ENCODE measurements at regions not wholly inside any gene's neighbourhood (a gene's known extent, or its start where the extent isn't known, plus 50 kb on each side); places are given as distances from the start of the nearest gene placed in this dataset.

DNA sequence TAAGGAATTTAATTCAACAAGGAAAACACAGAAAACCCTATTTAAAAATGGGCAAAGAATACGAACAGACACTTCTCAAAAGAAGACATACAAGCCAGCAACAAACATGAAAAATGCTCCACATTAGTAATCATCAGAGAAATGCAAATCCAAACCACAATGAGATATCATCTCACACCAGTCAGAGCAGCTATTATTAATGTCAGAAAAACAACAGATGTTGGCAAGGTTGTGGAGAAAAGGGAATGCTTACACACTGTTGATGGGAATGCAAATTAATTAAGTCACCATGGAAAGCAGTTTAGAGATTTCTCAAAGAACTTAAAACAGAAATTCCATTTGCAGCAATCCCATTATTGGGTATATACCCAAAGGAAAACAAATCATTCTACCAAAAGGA is 55.2 kb downstream of the GCC1 start:
- DNase-seq: no peak

DNA sequence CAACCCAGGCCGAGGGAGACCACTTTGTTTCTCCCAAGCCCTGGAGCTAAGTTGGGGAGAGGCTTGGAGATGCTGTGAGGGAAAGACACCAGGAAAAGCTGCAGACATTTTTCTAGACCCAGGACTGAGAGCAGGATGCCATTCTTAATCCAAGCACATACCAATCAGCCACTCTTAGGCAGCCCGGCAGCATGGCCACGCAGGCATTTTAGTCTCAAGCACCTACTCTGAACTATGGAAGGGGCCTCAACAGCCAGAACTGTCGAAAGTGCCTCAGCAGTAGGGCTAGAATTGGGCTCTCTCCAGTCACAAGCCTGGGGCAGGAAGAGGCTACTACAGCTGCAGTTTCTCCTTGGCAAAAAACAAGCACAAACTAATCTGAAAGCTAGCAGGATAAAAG is 57.8 kb downstream of the GCC1 start:
- no peak for DNase-seq

GRCh38 chr7:127525866-127526480 is 59.4 kb downstream of the GCC1 start:
- no peak for DNase-seq

DNA sequence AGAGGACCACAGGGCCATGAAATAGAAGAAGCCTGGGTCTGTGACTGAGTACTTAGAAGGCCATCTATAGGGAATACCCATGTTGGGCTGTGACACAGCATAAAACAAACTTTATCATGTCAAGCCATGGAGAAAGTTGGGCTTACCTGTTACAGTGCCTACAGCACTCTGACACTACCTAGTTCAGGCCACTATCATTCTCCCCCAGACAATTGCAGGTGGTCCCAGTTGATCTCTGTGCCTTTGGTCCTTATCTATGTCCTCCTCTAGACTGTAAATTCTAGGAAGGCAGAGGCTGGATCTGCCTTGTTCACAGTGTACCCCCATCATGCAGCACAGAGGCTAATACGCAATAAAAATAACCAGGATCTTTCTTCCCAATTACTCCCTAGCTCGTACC is 69.1 kb downstream of the GCC1 start:
- DNase-seq: no peak

- DNase-seq: no peak
These were observed 70.9 kb downstream of the GCC1 start for GRCh38 chr7:127514499-127514898.

DNA sequence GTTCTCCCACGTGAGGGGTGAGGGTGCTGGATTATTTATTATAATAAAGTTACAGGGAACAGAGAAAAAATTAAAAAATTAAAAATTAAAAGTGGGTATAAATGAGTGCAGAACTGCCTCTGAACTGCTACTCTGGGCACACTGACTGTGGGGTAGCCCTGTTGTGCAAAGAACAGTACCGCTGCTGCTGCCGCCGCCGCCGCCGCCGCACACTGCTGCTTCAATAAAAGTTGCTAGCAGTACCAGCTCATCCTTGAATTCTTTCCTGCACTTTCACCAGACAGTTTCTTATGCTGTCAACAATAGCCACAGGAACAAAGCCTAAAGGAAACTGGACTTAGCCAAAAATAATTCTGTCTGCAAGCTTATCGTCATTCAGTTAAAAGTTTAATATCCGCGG is 72.1 kb downstream of the GCC1 start:
- DNase-seq: no peak

DNA sequence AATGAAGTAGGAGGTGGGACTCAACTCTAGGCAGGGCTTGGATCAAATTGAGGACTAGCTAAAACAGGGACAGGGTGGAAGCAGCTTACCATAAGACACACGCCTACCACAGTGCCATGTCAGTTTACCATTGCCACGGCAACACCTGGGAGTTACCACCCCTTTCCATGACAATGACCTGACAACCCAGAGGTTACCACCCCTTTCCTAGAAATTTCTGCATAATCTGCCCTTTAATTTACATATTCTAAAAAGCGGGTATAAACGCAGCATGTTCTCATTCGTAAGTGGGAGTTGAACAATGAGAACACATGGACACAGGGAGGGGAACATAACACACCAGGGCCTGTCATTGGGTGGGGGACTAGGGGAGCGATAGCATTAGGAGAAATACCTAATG is 72.7 kb downstream of the GCC1 start:
- no peak for DNase-seq

DNA sequence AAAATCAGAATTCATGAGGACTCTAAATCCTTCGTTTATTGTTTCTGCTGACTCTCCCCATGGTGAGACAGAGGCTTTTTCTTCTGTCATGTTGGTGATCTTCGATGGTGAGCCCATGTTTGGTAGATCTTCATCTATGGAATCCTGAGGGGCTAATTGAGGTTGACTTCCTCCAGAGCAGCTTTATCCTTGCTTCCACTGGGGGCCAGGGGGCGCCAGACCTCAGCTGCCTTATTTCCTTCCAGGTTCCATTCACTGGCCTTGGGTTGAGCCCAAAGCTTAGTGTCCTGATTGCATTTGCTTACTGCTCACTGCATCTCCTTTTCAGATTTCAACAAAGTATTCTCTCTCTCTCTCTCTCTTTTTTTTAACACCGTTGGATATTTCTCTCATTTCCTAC is 80.7 kb downstream of the GCC1 start:
- DNase-seq: peak; percentile 4

DNA sequence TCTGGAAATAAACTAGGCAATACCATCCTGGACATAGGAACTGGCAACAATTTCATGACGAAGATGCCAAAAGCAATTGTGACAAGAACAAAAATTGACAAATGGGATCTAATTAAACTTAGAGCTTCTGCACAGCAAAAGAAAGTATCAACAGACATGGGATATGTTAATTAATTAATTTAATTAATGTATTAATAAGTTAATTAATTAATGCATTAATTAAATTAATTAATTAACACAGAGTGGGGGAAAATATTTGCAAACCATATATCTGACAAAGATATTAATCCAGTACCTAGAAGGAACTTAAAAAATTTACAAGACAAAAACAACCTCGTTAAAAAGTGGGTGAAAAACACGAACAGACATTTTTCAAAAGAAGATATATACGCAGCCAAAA is 83.6 kb downstream of the GCC1 start:
- no peak for DNase-seq

- no peak for DNase-seq
These were observed 94.9 kb upstream of the ZNF800 start for GRCh38 chr7:127487381-127487780.

DNA sequence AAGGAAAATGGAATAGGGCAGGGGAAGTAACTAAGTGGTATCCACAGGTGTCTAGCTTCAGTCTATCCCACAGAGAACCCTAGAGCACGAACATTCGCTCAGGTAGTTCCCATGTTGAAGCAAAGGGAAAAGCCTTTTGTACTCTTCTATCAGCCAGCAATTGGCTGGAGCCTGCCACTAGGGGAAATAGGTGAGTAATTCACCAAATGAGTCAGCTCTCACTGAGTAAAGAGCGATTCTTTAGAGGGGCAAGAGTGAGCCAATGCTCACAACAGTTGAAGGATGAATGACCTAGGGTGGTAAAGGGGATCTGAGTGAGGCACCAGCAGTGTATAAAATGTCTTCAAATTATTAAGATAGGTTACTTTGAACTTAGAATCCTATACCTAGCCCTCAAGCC is 94.1 kb upstream of the ZNF800 start:
- no peak for DNase-seq

DNA sequence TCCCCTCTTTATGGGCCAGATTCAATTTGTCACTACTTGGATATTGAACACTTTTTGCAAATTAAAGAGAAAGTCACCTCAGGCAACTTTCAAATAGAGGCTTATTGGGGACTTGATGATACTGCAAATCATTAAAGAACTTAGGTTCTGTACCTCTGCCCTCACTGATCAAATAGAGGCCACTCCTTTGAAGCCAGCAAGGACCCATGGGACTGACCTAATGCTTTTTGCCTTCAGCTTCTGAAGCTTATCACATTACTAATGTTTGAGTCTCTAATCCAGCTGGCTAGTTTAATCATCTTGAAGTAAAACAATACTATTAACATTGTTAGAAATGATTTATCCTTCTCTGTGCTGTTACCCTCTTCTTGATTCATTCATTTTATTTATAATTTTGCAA is 93.0 kb upstream of the ZNF800 start:
- no peak for DNase-seq

DNA sequence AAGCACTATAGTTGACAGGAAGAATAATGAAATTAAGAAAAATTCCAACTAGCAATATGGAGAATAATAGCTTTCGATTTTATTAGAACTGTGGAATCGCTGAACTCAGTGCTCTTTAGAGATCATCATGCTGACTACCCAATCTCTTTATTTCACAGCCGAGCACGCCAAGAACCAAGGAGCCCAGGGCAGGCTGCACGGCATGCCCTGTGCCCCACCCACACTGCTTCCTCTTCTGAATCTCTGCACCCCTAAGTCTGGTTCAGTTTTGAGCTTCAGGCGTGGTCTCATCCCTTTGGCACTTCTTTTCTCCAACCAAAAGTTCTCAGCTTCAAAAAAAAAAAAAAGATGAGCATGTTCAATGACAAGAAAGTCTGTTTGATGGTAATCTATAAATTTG is 92.4 kb upstream of the ZNF800 start:
- DNase-seq: no peak

- no peak for DNase-seq
These were observed 86.0 kb upstream of the ZNF800 start for GRCh38 chr7:127478461-127478860.

GRCh38 chr7:127478024-127478355 is 85.5 kb upstream of the ZNF800 start:
- DNase-seq: no peak

GRCh38 chr7:127477295-127478023 is 85.0 kb upstream of the ZNF800 start:
- no peak for DNase-seq

- DNase-seq: no peak
These were observed 84.1 kb upstream of the ZNF800 start for GRCh38 chr7:127476618-127477017.

DNA sequence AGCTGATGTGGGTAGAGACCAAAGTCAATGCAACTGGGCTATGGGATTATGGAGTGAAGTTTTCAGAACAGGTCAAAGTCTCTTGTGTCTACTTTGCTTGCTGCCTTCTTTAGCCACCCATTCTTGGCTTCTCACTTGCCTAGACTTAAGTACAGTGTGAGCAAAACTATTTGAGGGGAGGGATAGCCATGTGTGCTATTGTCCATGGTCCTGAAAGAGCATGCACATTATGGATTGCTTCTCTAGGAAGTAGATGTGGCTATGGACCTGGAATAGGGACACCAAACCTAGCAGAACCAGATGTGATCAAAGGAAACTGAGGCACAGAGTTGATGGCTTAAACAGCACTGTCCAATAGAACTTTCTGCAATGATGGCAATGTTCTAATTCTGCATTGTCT is 81.9 kb upstream of the ZNF800 start:
- DNase-seq: no peak

DNA sequence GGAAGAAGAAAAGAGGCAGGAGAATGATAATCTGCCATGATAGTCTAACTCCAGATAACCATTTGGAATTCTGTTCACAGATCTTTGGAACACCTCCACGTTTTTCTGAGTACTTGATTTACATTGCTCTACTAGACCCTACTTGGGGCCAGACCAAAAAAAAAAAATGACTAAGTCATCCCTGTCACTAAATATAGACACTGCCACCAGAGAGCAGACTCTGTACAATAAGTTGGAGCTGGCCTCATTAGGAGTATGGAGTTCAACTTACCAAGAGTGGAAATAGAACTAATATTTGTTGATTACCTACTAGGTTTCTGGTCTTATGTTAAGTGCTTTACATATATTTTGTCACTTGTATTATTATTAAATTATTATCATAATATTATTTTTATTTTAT is 80.9 kb upstream of the ZNF800 start:
- DNase-seq: no peak

GRCh38 chr7:127460077-127460476 is 67.6 kb upstream of the ZNF800 start:
- DNase-seq: no peak

DNA sequence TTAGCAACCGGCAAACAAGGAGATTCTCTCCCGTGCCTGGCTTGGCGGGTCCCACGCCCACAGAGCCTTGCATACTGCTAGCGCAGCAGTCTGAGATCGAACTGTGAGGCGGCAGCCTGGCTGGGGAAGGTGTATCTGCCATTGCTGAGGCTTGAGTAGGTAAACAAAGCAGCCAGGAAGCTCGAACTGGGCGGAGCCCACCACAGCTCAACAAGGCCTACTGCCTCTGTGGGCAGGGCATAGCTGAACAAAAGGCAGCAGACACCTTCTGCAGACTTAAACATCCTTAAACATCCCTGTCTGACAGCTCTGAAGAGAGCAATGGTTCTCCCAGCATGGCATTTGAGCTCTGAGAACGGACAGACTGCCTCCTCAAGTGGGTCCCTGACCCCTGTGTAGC is 58.8 kb upstream of the ZNF800 start:
- peak; percentile 16 for DNase-seq

DNA sequence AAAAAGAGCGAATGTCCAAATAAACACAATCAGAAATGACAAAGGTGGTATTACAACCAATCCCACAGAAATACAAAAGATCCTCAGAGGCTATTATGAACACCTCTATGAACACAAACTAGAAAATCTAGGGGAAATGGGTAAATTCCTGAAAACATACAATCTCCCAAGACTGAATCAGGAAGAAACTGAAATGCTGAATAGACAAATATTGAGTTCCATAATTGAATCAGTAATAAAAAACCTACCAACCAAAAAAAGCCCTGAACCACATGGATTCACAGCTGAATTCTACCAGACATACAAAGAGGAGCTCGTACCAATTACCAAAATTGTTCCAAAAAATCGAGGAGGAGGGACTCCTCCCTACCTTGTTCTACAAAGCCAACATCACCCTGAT is 56.1 kb upstream of the ZNF800 start:
- no peak for DNase-seq

- DNase-seq: peak; percentile 18
These were observed 54.9 kb upstream of the ZNF800 start for GRCh38 chr7:127447326-127447945.

DNA sequence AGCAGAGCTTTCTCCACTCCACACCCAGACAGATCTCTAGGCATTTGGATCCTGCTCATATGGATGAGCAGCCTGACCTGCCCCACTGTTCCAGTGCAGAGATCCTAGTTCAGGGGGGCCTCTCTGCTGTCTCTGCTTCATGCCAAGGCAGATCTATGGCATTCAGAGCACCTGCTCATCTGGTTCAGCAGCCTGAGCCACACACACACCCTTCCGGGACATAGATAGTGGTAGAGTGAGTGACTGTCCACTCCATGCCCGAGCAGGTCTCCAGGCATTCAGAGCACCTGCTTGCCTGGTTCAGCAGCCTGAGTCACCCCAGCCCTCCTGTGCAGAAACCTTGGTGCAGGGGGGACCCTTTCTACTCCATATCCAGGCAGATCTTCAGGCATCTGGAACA is 54.3 kb upstream of the ZNF800 start:
- DNase-seq: no peak
